Tibial nerve (tissue), 4 donors: ENCODE measurements at regions not wholly inside any gene's neighbourhood (a gene's known extent, or its start where the extent isn't known, plus 50 kb on each side); places are given as distances from the start of the nearest gene placed in this dataset.
"Not testable (repeated sequence)": the region's sequence is repeated elsewhere in the genome, so short reads cannot be mapped to it uniquely, and the experiment has no call there.

ENCODE experiments used
- EP300 ChIP-seq, 2 donors: sonication (generic); formaldehyde crosslinking; IDR thresholded peaks; one replicate each; pipeline ENCODE4 v1.6.1; 2017; ENCODE audit warnings: antibody characterized with exemption in 2 of 2, mild to moderate bottlenecking in 1 of 2
- POLR2A ChIP-seq, 2 donors: fragments of 450-650 bp; IDR thresholded peaks; one replicate each; pipeline ENCODE4 v1.6.1; 2017; ENCODE audit warnings: antibody characterized with exemption in 2 of 2, mild to moderate bottlenecking in 2 of 2, moderate library complexity in 2 of 2
- TF ChIP-seq, protein P1 (sequence below), 5 experiments: fragments of 200-600 bp in 3 of 5; fragments of 450-650 bp in 2 of 5; sonication (generic) in 3 of 5; IDR thresholded peaks; one replicate each; pipeline ENCODE4 v1.5.1; 2016 to 2019; ENCODE audit warnings: antibody characterized with exemption in 5 of 5, mild to moderate bottlenecking in 3 of 5, moderate library complexity in 2 of 5

GRCh38 chr9:42317677-42318076 is 134.2 kb downstream of the SPATA31A6 start:
- TF ChIP-seq, protein P1, sequence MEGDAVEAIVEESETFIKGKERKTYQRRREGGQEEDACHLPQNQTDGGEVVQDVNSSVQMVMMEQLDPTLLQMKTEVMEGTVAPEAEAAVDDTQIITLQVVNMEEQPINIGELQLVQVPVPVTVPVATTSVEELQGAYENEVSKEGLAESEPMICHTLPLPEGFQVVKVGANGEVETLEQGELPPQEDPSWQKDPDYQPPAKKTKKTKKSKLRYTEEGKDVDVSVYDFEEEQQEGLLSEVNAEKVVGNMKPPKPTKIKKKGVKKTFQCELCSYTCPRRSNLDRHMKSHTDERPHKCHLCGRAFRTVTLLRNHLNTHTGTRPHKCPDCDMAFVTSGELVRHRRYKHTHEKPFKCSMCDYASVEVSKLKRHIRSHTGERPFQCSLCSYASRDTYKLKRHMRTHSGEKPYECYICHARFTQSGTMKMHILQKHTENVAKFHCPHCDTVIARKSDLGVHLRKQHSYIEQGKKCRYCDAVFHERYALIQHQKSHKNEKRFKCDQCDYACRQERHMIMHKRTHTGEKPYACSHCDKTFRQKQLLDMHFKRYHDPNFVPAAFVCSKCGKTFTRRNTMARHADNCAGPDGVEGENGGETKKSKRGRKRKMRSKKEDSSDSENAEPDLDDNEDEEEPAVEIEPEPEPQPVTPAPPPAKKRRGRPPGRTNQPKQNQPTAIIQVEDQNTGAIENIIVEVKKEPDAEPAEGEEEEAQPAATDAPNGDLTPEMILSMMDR (IDR thresholded peaks at IDR 0.05) = not testable (repeated sequence)
- not testable (repeated sequence) for TF ChIP-seq POLR2A, EP300 (IDR thresholded peaks at IDR 0.05)
